Lower leg skin (tissue), 4 donors: ENCODE measurements at regions not wholly inside any gene's neighbourhood (a gene's known extent, or its start where the extent isn't known, plus 50 kb on each side); places are given as distances from the start of the nearest gene placed in this dataset.

ENCODE experiments used
- DNase-seq, 2 donors: peaks; one replicate each; pipeline ENCODE4 v3.0.0-alpha.2; 2019; ENCODE audit warnings: low spot score in 2 of 2
- H3K4me3 ChIP-seq: fragments of 200-600 bp; sonication (generic); 2 replicates; pipeline ENCODE4 v1.5.1; 2017; ENCODE audit warnings: mild to moderate bottlenecking, low read depth; ENCODE audit not compliant: poor library complexity, severe bottlenecking
- POLR2A ChIP-seq, 2 donors: fragments of 450-650 bp; IDR thresholded peaks; one replicate each; pipeline ENCODE4 v1.6.1; 2016 to 2017; ENCODE audit warnings: antibody characterized with exemption in 2 of 2, mild to moderate bottlenecking in 1 of 2, moderate library complexity in 1 of 2
- WGBS, 2 donors: methylation state at CpG; one replicate each; pipeline ENCODE4 v1.1.5; 2018; 5-methylcytosine and 5-hydroxymethylcytosine counted together
- intact Hi-C: fragments of 100-400 bp; cut with DNase I; formaldehyde crosslinking; loops from one replicate; pipeline ENCODE4 v1.15.0; 2023; ENCODE audit warnings: low total_unique reads
- TF ChIP-seq, protein P1 (sequence below), 3 donors: fragments of 450-650 bp; IDR thresholded peaks; one replicate each; pipeline ENCODE4 v1.5.1; 2016; ENCODE audit warnings: antibody characterized with exemption in 3 of 3, mild to moderate bottlenecking in 3 of 3, moderate library complexity in 2 of 3

DNA sequence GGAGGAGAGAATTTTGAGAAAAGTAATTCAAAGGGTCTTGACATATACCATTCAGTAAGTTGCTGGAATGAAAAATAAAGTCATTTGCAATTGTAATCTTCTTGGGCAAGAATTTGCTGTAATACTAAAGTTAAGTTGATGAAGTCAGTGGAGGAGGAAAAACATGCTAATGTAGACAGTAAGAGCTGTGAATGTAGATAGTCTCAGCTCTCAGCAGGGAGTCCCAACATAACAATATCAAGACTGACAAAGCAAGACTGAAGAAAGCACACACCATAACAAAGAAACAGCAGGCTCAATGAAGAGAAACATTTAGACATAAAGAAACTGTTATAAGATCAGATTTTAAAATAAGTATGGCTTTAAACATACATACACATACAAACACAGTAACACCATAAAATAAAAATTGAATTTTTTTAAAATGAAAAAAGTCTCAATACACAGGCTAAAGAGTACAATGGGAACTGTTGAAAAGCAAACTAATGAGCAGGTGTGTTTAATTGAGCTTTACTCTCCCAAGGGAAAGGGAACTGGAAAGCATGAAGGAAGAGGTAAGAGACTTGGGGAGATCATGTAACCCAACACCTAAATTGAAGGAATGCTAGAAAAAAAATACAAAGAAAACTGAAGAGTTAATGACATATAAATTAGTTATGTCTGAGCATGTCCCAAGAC, 336.3 kb upstream of the NCAM2 start:
- intact Hi-C loops, result no loop called here
- DNase-seq, result no peak
- H3K4me3 ChIP-seq, result no peak overlapping the region
- TF ChIP-seq POLR2A (IDR thresholded peaks at IDR 0.05), result no peak
- TF ChIP-seq, protein P1, sequence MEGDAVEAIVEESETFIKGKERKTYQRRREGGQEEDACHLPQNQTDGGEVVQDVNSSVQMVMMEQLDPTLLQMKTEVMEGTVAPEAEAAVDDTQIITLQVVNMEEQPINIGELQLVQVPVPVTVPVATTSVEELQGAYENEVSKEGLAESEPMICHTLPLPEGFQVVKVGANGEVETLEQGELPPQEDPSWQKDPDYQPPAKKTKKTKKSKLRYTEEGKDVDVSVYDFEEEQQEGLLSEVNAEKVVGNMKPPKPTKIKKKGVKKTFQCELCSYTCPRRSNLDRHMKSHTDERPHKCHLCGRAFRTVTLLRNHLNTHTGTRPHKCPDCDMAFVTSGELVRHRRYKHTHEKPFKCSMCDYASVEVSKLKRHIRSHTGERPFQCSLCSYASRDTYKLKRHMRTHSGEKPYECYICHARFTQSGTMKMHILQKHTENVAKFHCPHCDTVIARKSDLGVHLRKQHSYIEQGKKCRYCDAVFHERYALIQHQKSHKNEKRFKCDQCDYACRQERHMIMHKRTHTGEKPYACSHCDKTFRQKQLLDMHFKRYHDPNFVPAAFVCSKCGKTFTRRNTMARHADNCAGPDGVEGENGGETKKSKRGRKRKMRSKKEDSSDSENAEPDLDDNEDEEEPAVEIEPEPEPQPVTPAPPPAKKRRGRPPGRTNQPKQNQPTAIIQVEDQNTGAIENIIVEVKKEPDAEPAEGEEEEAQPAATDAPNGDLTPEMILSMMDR (IDR thresholded peaks at IDR 0.05), result no peak

DNA sequence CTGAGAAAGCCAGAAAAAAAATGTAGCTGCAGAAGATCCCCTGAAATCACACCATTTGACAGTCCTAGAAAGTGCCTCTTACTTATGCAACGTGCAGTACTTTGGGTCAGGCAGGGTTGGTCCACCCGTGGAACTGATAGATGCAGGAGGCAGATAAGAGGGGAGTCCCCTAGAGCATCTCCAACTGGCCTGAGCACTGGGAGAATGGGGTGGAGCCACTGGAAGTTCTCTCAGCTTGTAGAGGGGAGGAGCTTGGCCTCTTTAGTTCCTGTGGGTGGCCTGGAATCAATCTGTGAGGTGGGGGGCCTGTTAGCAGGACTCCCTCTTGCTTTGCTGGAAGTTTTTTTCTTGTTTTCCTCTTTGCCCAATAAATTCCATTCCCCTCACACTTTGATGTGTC, 335.7 kb upstream of the NCAM2 start:
- TF ChIP-seq POLR2A (IDR thresholded peaks at IDR 0.05), result no peak
- TF ChIP-seq, protein P1 (IDR thresholded peaks at IDR 0.05), result no peak
- WGBS, 2 donors, result 35 to 50% methylated on average over 2 of the region's 2 CpGs
- no peak overlapping the region for H3K4me3 ChIP-seq
- peak in 1 of 2 donors; percentile 72 for DNase-seq
- intact Hi-C loops, result no loop called here

DNA sequence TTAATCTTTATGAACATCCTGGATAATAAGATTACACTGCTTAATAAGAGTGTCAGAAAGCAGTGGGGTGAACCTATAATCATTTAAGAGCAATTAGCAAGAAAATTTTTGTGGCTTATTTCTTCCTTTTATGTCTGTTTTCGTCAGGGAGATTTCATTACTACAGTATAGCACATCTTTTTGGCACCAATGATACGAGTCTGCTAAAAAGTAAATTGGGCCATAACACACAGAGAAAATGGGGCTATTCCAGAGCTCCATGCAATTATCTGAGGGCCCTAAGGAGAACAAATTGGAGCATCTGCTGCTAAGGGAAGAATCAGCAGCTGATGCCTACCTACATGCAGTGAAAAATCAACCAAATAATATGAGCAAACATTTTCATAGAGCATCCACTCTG, 330.3 kb upstream of the NCAM2 start:
- 56 to 67% methylated on average over 2 of the region's 2 CpGs for WGBS, 2 donors
- intact Hi-C loops, result no loop called here

DNA sequence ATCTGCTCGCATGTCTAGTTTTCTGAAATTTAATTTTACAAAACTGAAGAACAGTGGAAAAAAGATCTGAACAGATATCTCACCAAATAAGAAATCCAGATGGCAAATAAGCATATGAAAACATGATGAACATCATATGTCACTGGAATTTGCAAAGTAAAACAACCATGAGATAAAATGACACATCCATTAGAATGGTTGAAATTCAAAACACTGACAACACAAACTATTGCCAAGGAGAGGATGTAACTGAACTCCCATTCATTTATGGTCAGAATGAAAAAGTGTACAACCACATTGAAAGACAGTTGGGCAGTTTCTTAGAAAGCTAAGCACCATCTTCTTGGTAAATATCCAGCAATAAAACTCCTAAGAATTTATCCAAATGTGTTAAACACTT, 312.7 kb upstream of the NCAM2 start:
- H3K4me3 ChIP-seq, result no peak overlapping the region
- WGBS, 2 donors, result 69 to 72% methylated on average over 1 of the region's 1 CpG
- intact Hi-C loops, result no loop called here
- no peak for DNase-seq
- TF ChIP-seq POLR2A (IDR thresholded peaks at IDR 0.05), result no peak
- TF ChIP-seq, protein P1 (IDR thresholded peaks at IDR 0.05), result no peak

More for the DNA sequence above, 330.3 kb upstream of the NCAM2 start:
- DNase-seq, result no peak
- no peak overlapping the region for H3K4me3 ChIP-seq
- TF ChIP-seq, protein P1 (IDR thresholded peaks at IDR 0.05), result no peak
- TF ChIP-seq POLR2A (IDR thresholded peaks at IDR 0.05), result no peak

DNA sequence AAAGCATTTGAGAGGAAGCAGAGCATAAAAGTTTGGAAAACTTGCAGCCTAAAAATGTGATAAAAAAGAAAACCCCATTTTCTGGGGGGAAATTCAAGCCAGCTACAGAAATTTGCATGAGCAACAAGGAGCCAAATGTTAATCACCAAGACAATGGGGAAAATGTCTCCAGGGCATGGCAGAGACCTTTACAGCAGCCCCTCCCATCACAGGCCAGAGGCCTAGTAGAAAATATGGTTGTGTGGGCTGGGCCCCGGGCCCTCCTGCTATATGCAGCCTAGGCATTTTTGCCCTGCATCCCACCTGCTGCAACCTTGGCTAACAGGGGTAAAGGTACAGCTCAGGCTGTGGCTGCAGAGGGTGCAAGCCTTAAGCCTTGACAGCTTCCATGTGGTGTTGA, 299.6 kb upstream of the NCAM2 start:
- intact Hi-C loops, result no loop called here
- TF ChIP-seq, protein P1 (IDR thresholded peaks at IDR 0.05), result no peak
- no peak for TF ChIP-seq POLR2A (IDR thresholded peaks at IDR 0.05)
- no peak for DNase-seq
- WGBS, 2 donors, result 54 to 80% methylated on average over 1 of the region's 1 CpG
- H3K4me3 ChIP-seq, result no peak overlapping the region

DNA sequence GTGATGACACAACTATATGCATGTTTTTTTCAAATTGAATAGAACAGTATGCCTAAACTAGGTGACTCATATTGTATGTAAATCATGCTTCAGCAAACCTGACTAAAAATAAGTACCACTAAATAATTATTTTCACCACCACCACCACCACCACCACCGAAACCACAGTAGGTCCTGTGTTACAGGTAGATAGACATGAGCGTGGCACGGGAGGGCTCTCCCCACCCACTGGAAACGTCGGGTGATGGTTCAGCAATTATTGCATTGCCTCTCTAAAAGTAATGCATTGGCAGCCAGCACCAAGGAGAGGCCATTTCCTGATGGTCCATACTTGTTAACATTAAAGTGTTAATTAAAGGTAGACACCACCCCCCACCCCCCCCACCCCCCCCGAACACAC, 297.0 kb upstream of the NCAM2 start:
- 73 to 75% methylated on average over 6 of the region's 6 CpGs for WGBS, 2 donors
- intact Hi-C loops, result no loop called here
- TF ChIP-seq, protein P1 (IDR thresholded peaks at IDR 0.05), result no peak
- no peak for TF ChIP-seq POLR2A (IDR thresholded peaks at IDR 0.05)

More for the DNA sequence above, 297.0 kb upstream of the NCAM2 start:
- DNase-seq, result no peak
- no peak overlapping the region for H3K4me3 ChIP-seq
